WTC11 (cell line): ENCODE measurements at regions not wholly inside any gene's neighbourhood (a gene's known extent, or its start where the extent isn't known, plus 50 kb on each side); places are given as distances from the start of the nearest gene placed in this dataset.

Experiments
- ATAC-seq: fragments of 200-7000 bp; cut with Tn5 transposase; 2 replicates; pipeline ENCODE4 v1.10.0; 2021; ENCODE audit warnings: mild to moderate bottlenecking, moderate library complexity
- CTCF ChIA-PET: fragments of 300-600 bp; sonication (Branson Sonifier 250); formaldehyde crosslinking; loops from one replicate; lab custom pipeline; 2021; ENCODE audit warnings: antibody characterized with exemption; lab: Charles Lee
- POLR2A ChIA-PET: fragments of 350-600 bp; sonication (Branson Sonifier 250); formaldehyde crosslinking; loops from one replicate; lab custom pipeline; 2021; ENCODE audit warnings: antibody characterized with exemption; lab: Charles Lee
- DNase-seq: peaks from one replicate; pipeline ENCODE4 v3.0.0; 2021; ENCODE audit warnings: low spot score
- H3K27ac Mint-ChIP-seq: 2 replicates; pipeline ENCODE4 v1.8.0; 2021; ENCODE audit warnings: mixed read lengths
- H3K27me3 Mint-ChIP-seq: 2 replicates; pipeline ENCODE4 v1.8.0; 2021; ENCODE audit warnings: low read depth, mild to moderate bottlenecking, moderate library complexity, mixed read lengths
- H3K36me3 Mint-ChIP-seq: 2 replicates; pipeline ENCODE4 v1.8.0; 2021; ENCODE audit warnings: mixed read lengths
- H3K4me1 Mint-ChIP-seq: 2 replicates; pipeline ENCODE4 v1.8.0; 2022; ENCODE audit warnings: mixed read lengths
- H3K4me3 Mint-ChIP-seq: 2 replicates; pipeline ENCODE4 v1.8.0; 2021; ENCODE audit warnings: mild to moderate bottlenecking, moderate library complexity, mixed read lengths
- H3K9me3 Mint-ChIP-seq: 2 replicates; pipeline ENCODE4 v1.8.0; 2021; ENCODE audit warnings: mixed read lengths
- ATF1 ChIP-seq: sonication (generic); formaldehyde crosslinking; IDR thresholded peaks from 2 replicates; pipeline ENCODE4 v1.8.1; 2023; ENCODE audit warnings: mild to moderate bottlenecking, moderate library complexity, missing genetic modification reagents
- CREB1 ChIP-seq: sonication (generic); formaldehyde crosslinking; IDR thresholded peaks from 2 replicates; pipeline ENCODE4 v1.8.0; 2023; ENCODE audit warnings: mild to moderate bottlenecking, missing genetic modification reagents
- ETV6 ChIP-seq: sonication (generic); formaldehyde crosslinking; IDR thresholded peaks from 2 replicates; pipeline ENCODE4 v1.8.1; 2022; ENCODE audit warnings: mild to moderate bottlenecking, missing genetic modification reagents
- FOXJ3 ChIP-seq: sonication (generic); formaldehyde crosslinking; IDR thresholded peaks from 2 replicates; pipeline ENCODE4 v1.9.0; 2021; ENCODE audit warnings: missing genetic modification reagents, mild to moderate bottlenecking, borderline replicate concordance
- NR3C1 ChIP-seq: sonication (generic); formaldehyde crosslinking; conservative IDR thresholded peaks from 2 replicates; pipeline ENCODE4 v1.8.1; 2023; ENCODE audit warnings: low read depth, mild to moderate bottlenecking, missing genetic modification reagents
- SMAD4 ChIP-seq: sonication (generic); formaldehyde crosslinking; IDR thresholded peaks from 2 replicates; pipeline ENCODE4 v1.8.0; 2022; ENCODE audit warnings: mild to moderate bottlenecking, missing genetic modification reagents
- ZBTB43 ChIP-seq: sonication (generic); formaldehyde crosslinking; IDR thresholded peaks from 2 replicates; pipeline ENCODE4 v1.8.1; 2023; ENCODE audit warnings: mild to moderate bottlenecking, missing genetic modification reagents
- ZNF121 ChIP-seq: sonication (generic); formaldehyde crosslinking; IDR thresholded peaks from 2 replicates; pipeline ENCODE4 v1.8.0; 2023; ENCODE audit warnings: missing genetic modification reagents
- ZNF219 ChIP-seq: sonication (generic); formaldehyde crosslinking; IDR thresholded peaks from 2 replicates; pipeline ENCODE4 v1.8.0; 2023; ENCODE audit warnings: missing genetic modification reagents, mild to moderate bottlenecking, borderline replicate concordance
- ZNF671 ChIP-seq: fragments of 250-450 bp; sonication (Bioruptor Pico); IDR thresholded peaks from 2 replicates; pipeline ENCODE4 v1.8.0; 2021; ENCODE audit warnings: mild to moderate bottlenecking
- TF ChIP-seq, protein P1 (sequence below): sonication (generic); formaldehyde crosslinking; IDR thresholded peaks from 2 replicates; pipeline ENCODE4 v1.8.0; 2023; ENCODE audit warnings: missing genetic modification reagents, mild to moderate bottlenecking, borderline replicate concordance
- TF ChIP-seq, protein P2 (sequence below): sonication (generic); formaldehyde crosslinking; IDR thresholded peaks from 2 replicates; pipeline ENCODE4 v1.8.0; 2022; ENCODE audit warnings: missing genetic modification reagents
- TF ChIP-seq, protein P3 (sequence below): fragments of 250-450 bp; sonication (Bioruptor Pico); IDR thresholded peaks from 2 replicates; pipeline ENCODE4 v1.9.0; 2021; ENCODE audit warnings: mild to moderate bottlenecking, borderline replicate concordance
- TF ChIP-seq, protein P4 (sequence below): sonication (generic); formaldehyde crosslinking; IDR thresholded peaks from 2 replicates; pipeline ENCODE4 v1.8.1; 2022; ENCODE audit warnings: missing genetic modification reagents, borderline replicate concordance
- TF ChIP-seq, protein P5 (sequence below): fragments of 250-450 bp; sonication (Bioruptor Pico); IDR thresholded peaks from 2 replicates; pipeline ENCODE4 v1.9.0; 2021; ENCODE audit warnings: mild to moderate bottlenecking
- TF ChIP-seq, protein P6 (sequence below): sonication (generic); formaldehyde crosslinking; IDR thresholded peaks from 2 replicates; pipeline ENCODE4 v1.8.1; 2023; ENCODE audit warnings: mild to moderate bottlenecking, missing genetic modification reagents, borderline replicate concordance

DNA sequence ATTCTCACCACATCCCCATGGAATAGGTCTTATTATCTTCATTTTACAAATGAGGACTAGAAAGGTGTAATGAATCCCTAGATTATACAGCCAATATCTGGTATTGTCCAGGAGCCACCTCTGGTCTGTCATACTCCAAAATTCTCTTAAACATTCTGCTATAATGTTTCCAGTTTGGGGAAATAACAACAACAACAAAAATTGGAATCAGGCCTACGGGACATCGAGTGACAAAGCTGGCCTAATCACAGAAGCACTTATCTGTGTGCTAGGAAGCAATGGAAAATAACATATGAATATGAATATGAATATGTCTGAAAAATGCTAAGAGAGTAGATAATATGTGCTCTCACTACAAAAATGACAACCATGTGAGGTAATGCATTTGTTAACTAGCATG lies 264.1 kb downstream of the GASK1B start (continued):
- TF ChIP-seq, protein P1, sequence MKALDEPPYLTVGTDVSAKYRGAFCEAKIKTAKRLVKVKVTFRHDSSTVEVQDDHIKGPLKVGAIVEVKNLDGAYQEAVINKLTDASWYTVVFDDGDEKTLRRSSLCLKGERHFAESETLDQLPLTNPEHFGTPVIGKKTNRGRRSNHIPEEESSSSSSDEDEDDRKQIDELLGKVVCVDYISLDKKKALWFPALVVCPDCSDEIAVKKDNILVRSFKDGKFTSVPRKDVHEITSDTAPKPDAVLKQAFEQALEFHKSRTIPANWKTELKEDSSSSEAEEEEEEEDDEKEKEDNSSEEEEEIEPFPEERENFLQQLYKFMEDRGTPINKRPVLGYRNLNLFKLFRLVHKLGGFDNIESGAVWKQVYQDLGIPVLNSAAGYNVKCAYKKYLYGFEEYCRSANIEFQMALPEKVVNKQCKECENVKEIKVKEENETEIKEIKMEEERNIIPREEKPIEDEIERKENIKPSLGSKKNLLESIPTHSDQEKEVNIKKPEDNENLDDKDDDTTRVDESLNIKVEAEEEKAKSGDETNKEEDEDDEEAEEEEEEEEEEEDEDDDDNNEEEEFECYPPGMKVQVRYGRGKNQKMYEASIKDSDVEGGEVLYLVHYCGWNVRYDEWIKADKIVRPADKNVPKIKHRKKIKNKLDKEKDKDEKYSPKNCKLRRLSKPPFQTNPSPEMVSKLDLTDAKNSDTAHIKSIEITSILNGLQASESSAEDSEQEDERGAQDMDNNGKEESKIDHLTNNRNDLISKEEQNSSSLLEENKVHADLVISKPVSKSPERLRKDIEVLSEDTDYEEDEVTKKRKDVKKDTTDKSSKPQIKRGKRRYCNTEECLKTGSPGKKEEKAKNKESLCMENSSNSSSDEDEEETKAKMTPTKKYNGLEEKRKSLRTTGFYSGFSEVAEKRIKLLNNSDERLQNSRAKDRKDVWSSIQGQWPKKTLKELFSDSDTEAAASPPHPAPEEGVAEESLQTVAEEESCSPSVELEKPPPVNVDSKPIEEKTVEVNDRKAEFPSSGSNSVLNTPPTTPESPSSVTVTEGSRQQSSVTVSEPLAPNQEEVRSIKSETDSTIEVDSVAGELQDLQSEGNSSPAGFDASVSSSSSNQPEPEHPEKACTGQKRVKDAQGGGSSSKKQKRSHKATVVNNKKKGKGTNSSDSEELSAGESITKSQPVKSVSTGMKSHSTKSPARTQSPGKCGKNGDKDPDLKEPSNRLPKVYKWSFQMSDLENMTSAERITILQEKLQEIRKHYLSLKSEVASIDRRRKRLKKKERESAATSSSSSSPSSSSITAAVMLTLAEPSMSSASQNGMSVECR, result no peak
- TF ChIP-seq ZNF671 (CRISPR knock-in tag), result no peak
- no peak for TF ChIP-seq NR3C1
- TF ChIP-seq CREB1 (CRISPR knock-in tag), result no peak
- no peak for TF ChIP-seq ATF1
- TF ChIP-seq, protein P2, sequence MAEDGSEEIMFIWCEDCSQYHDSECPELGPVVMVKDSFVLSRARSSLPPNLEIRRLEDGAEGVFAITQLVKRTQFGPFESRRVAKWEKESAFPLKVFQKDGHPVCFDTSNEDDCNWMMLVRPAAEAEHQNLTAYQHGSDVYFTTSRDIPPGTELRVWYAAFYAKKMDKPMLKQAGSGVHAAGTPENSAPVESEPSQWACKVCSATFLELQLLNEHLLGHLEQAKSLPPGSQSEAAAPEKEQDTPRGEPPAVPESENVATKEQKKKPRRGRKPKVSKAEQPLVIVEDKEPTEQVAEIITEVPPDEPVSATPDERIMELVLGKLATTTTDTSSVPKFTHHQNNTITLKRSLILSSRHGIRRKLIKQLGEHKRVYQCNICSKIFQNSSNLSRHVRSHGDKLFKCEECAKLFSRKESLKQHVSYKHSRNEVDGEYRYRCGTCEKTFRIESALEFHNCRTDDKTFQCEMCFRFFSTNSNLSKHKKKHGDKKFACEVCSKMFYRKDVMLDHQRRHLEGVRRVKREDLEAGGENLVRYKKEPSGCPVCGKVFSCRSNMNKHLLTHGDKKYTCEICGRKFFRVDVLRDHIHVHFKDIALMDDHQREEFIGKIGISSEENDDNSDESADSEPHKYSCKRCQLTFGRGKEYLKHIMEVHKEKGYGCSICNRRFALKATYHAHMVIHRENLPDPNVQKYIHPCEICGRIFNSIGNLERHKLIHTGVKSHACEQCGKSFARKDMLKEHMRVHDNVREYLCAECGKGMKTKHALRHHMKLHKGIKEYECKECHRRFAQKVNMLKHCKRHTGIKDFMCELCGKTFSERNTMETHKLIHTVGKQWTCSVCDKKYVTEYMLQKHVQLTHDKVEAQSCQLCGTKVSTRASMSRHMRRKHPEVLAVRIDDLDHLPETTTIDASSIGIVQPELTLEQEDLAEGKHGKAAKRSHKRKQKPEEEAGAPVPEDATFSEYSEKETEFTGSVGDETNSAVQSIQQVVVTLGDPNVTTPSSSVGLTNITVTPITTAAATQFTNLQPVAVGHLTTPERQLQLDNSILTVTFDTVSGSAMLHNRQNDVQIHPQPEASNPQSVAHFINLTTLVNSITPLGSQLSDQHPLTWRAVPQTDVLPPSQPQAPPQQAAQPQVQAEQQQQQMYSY, result no peak
- TF ChIP-seq, all 79 proteins: peak for 0

- Mint-ChIP-seq H3K27me3 (no peaks in the 10 kb centered on the region), H3K9me3 (no peaks in the 10 kb centered on the region)
- CTCF ChIA-PET, result no interaction called here
- DNase-seq, result no peak
- TF ChIP-seq, protein P3, sequence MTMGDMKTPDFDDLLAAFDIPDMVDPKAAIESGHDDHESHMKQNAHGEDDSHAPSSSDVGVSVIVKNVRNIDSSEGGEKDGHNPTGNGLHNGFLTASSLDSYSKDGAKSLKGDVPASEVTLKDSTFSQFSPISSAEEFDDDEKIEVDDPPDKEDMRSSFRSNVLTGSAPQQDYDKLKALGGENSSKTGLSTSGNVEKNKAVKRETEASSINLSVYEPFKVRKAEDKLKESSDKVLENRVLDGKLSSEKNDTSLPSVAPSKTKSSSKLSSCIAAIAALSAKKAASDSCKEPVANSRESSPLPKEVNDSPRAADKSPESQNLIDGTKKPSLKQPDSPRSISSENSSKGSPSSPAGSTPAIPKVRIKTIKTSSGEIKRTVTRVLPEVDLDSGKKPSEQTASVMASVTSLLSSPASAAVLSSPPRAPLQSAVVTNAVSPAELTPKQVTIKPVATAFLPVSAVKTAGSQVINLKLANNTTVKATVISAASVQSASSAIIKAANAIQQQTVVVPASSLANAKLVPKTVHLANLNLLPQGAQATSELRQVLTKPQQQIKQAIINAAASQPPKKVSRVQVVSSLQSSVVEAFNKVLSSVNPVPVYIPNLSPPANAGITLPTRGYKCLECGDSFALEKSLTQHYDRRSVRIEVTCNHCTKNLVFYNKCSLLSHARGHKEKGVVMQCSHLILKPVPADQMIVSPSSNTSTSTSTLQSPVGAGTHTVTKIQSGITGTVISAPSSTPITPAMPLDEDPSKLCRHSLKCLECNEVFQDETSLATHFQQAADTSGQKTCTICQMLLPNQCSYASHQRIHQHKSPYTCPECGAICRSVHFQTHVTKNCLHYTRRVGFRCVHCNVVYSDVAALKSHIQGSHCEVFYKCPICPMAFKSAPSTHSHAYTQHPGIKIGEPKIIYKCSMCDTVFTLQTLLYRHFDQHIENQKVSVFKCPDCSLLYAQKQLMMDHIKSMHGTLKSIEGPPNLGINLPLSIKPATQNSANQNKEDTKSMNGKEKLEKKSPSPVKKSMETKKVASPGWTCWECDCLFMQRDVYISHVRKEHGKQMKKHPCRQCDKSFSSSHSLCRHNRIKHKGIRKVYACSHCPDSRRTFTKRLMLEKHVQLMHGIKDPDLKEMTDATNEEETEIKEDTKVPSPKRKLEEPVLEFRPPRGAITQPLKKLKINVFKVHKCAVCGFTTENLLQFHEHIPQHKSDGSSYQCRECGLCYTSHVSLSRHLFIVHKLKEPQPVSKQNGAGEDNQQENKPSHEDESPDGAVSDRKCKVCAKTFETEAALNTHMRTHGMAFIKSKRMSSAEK, result no peak
- TF ChIP-seq FOXJ3 (CRISPR knock-in tag) (no peak), ZNF121 (CRISPR knock-in tag) (no peak), ZNF219 (no peak), SMAD4 (CRISPR knock-in tag) (no peak), ZBTB43 (no peak), ETV6 (CRISPR knock-in tag) (no peak)
- TF ChIP-seq, protein P4, sequence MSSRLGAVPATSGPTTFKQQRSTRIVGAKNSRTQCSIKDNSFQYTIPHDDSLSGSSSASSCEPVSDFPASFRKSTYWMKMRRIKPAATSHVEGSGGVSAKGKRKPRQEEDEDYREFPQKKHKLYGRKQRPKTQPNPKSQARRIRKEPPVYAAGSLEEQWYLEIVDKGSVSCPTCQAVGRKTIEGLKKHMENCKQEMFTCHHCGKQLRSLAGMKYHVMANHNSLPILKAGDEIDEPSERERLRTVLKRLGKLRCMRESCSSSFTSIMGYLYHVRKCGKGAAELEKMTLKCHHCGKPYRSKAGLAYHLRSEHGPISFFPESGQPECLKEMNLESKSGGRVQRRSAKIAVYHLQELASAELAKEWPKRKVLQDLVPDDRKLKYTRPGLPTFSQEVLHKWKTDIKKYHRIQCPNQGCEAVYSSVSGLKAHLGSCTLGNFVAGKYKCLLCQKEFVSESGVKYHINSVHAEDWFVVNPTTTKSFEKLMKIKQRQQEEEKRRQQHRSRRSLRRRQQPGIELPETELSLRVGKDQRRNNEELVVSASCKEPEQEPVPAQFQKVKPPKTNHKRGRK, result no peak
- TF ChIP-seq, protein P5, sequence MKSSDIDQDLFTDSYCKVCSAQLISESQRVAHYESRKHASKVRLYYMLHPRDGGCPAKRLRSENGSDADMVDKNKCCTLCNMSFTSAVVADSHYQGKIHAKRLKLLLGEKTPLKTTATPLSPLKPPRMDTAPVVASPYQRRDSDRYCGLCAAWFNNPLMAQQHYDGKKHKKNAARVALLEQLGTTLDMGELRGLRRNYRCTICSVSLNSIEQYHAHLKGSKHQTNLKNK (CRISPR knock-in tag), result no peak
- TF ChIP-seq, protein P6, sequence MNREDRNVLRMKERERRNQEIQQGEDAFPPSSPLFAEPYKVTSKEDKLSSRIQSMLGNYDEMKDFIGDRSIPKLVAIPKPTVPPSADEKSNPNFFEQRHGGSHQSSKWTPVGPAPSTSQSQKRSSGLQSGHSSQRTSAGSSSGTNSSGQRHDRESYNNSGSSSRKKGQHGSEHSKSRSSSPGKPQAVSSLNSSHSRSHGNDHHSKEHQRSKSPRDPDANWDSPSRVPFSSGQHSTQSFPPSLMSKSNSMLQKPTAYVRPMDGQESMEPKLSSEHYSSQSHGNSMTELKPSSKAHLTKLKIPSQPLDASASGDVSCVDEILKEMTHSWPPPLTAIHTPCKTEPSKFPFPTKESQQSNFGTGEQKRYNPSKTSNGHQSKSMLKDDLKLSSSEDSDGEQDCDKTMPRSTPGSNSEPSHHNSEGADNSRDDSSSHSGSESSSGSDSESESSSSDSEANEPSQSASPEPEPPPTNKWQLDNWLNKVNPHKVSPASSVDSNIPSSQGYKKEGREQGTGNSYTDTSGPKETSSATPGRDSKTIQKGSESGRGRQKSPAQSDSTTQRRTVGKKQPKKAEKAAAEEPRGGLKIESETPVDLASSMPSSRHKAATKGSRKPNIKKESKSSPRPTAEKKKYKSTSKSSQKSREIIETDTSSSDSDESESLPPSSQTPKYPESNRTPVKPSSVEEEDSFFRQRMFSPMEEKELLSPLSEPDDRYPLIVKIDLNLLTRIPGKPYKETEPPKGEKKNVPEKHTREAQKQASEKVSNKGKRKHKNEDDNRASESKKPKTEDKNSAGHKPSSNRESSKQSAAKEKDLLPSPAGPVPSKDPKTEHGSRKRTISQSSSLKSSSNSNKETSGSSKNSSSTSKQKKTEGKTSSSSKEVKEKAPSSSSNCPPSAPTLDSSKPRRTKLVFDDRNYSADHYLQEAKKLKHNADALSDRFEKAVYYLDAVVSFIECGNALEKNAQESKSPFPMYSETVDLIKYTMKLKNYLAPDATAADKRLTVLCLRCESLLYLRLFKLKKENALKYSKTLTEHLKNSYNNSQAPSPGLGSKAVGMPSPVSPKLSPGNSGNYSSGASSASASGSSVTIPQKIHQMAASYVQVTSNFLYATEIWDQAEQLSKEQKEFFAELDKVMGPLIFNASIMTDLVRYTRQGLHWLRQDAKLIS, result no peak
- TF ChIP-seq, all 79 proteins: peak for 0
- ATAC-seq, result no peak
- no peak overlapping the region for H3K27ac Mint-ChIP-seq
- no peaks in the 10 kb centered on the region for H3K4me1 Mint-ChIP-seq
- H3K36me3 Mint-ChIP-seq, result no peaks in the 10 kb centered on the region
- POLR2A ChIA-PET, result no interaction called here
- H3K4me3 Mint-ChIP-seq, result no peak overlapping the region
Measured at GRCh38 chr4:157908031-157908430, 264.8 kb downstream of the GASK1B start.
